ENCODE measurements at regions not wholly inside any gene's neighbourhood (a gene's known extent, or its start where the extent isn't known, plus 50 kb on each side); places are given as distances from the start of the nearest gene placed in this dataset.
"Not testable (repeated sequence)": the region's sequence is repeated elsewhere in the genome, so short reads cannot be mapped to it uniquely, and the experiment has no call there.

DNA sequence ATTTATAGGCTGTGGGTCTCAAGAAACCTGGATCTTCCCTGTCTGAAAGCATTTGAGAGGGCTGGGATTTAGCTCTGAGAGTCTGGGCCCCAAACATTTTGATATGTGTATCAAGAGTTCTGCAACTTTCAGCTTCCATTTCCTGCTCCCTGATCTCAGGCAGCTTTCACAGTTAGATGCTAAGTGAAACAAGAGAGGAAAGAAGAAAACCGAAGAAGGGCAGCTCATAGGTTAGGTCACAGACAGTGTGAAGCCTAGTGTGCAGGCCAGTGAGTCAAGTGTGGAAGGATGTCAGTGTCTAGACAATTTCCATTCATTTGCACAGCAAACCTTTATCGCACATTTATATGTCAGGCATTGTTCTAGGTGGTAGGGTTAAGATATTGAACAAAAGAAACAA, 173.6 kb upstream of the PROK2 start:
- no peak for DNase-seq (ENCODE audit: low read depth in 3 of 3, low spot score in 1 of 3)

DNA sequence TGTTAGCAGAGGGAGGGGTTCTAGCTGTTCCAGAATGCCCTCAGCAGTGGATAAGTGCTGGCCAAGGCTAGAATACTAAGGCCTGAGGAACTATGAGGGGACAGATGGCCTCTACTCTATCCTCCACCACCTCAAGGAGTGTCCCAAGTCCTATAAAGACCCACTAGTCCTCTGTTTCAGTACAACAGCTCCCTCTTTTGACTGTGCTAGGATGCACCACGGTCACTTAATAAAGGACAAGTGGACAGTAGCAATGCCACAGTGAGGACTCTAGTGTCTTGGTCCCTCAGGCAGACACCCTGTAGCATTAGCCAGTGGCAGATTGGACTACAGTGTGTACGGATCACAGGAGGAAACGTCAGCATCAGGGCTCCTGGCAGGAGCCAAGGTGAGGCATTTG, 171.8 kb upstream of the PROK2 start:
- DNase-seq (ENCODE audit: low read depth in 3 of 3, low spot score in 1 of 3): no peak

DNA sequence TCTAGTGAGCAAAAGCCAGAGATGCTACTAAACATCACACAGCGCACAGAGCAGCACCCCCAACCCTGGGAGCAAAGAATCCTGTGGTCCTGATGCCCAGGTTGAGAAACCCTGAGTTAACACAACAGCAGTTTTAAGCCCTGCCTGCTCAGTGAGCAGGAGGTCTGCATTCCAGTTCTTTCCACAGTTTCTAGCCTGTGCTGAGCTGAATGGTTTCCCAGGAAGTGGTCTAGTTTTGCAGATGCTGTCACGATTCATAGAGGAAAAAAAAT, 171.1 kb upstream of the PROK2 start:
- no peak for DNase-seq (ENCODE audit: low read depth in 3 of 3, low spot score in 1 of 3)

DNA sequence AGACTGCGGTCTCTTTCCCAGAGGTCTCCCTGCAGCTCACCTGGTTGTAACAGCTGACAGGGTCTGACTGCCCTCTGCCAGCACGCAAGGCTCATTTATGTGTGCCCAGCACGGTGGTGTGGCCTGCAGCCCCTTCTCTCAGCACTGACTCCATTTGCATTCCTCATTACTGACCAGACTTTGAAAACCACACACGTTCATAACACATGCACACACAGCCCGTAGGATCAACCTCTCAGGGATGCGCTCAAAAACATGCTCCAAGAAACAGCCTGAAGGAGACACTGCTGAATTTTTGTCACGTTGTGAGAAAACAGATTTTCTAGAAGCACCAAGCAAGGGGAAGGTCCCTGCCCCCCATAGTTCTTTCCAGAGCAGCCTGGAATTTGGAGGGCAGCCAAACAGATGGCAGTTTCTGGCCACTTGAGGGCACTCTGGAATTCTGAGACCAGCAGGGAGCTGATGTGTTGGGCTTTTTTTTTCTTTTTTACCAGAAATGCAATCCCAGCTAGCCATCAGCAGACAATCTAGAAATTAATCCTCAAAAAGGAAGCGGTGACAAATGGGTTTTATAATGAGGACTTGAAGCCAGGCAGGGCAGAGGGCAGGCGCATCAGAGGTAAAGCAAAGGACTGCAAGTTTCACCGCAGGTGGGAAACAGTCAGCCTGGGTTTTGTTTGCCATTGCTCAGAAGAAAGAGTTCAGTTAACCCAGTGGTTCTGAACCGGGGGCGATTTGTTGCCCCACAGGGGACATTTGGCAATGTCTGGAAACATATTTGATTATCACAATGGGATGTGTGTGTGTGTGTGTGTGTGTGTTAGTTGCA, 170.5 kb upstream of the PROK2 start:
- DNase-seq (ENCODE audit: low read depth in 3 of 3, low spot score in 1 of 3): no peak

DNA sequence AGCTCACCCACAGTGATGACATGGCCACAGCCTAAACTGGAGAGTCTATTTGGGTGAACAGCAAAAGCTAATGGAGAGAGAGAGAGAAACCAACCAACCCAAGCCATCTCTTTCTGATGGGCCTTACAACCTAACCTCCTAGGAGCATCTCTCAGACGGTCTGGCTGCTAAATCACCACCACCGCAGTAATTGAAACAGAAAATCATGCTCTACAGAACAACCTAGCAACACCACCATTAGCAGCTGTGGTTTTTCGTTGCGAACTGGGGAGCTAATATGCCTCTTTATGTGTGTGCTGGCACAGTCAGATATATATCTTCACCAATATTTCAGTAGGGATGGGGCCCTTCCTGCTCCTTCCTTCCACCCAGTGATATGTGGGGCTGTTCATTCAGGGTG, 166.9 kb upstream of the PROK2 start:
- no peak for DNase-seq (ENCODE audit: low read depth in 3 of 3, low spot score in 1 of 3)

DNA sequence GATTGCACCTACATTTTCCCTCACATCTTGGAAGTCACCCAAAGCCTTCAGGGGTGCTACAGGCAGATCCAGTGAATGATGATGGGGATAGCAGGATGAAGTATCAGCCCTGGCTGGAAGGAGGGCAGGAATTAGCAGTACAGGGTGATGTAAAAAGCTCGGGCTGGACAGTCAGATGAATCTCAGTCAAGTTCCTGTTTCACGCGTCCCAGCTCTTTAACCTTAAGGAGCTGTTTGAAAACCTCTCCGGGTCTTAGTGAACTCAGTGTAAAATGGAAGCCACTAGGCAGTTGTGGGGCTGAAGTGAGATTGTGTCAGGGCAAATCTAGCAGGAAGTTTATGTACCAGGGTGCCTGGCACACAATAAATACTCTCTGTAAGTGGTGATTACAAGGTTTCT, 166.4 kb upstream of the PROK2 start:
- no peak for DNase-seq (ENCODE audit: low read depth in 3 of 3, low spot score in 1 of 3)

DNA sequence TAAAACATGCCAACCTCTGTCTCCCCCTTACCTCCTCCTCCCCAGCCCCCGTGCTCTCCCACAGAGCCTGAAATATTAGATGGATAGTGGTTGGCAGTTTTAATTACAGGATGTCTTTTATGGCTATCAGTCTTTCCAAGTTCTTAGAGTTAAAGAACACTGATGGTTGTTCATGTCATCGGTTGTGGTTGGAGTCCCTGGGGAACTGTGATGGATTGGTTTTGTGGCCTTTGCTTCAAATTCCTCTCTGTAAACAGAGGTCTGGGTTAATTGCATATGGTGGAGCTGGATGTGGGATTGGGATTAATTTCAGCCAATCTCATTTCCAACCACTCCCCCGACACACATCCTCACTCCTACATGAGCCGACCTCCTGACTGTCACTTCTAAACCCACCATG, 164.5 kb upstream of the PROK2 start:
- DNase-seq (ENCODE audit: low read depth in 3 of 3, low spot score in 1 of 3): no peak

DNA sequence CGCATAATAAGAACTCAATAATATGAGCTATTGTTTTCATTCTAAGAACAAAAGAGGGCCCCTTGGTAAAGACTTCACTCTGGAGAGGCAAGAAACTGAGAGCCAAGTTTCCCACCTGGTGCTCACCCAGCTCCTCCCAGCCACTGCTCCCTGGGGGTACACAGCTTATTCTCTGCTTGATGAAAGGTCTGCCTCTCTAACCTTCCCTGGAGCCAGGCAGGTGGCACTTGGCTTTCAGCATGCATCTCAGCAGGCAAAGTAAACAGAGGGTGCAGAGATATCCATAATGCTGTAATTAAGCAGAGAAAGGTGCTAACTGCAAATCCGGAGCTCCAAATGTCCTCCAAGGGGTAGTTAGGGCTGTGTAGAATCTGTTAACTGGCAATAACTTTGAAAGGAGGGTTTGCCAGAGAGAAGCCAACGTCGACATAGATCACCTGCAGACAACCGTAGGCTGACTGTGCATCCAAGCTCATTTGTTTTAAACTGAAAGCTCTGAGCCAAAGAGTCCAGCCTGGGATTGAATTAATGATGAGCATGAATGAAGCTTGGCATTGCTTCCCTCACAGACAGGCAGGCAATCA, 159.6 kb upstream of the PROK2 start:
- no peak for DNase-seq (ENCODE audit: low read depth in 3 of 3, low spot score in 1 of 3)

DNA sequence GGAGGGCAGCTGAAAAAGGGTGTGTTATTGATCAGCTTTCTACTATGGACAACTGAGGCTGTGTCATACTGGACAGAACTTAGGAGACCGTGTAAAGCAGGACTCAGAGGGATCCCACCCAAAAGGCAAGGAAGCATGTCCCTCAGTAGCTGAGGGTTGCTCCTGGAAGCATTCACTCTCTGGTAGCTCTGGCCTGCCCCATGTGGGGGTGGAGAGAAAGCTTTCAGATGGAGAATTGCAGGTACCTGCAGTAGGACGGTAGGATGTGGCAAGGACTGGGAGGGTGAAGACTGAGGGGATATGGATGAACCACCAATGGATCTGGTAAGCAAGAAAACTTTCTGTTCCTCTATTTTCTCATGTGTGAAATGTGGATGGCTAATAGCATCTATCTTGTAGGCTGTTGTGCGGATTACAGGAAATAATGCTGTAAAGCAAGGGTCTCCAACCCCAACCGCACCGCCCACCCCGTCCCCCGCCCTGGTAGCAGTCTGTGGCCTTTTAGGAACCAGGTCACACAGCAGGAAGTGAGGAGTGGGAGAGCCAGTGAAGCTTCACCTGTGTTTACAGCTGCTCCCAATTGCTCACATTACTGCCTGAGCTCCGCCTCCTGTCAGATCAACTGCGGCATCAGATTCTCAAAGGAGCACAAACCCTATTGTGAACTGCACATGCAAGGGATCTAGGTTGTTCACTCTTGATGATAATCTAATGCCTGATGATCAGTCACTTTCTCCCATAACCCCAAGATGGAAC, 157.7 kb upstream of the PROK2 start:
- DNase-seq (ENCODE audit: low read depth in 3 of 3, low spot score in 1 of 3): no peak

DNA sequence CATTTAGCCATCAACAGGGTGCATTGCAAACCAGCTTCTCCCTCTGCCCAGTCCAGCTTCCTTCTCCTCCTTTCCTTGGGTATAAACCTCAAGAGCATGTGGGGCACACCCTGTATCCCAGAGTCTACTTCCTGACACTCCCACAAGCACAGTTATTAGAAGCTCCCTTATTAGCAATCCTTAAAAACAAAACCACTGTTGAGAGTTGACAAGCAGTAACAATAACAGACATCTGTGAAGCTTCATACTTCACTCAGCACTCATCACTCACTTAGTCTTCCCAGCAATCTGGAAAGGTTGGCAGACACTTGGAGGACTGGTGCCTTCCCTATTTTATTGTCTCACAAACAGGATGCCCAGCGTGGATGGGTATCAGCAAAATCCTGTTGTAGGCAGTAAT, 155.5 kb upstream of the PROK2 start:
- no peak for DNase-seq (ENCODE audit: low read depth in 3 of 3, low spot score in 1 of 3)

DNA sequence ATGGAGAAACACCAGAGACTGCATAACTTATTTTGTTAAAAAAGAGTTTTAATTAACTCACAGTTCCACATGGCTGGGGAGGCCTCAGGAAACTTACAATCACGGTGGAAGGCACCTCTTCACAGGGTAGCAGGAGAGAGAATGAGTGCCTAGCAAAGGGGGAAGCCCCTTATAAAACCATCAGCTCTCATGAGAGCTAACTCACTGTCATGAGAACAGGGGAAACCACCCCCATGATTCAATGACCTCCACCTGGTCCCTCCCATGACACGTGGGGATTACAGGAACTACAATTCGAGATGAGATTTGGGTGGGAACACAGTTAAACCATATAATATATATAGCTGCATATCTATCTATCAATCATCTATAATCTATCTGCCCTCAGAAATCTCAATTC, 153.1 kb upstream of the PROK2 start:
- DNase-seq (ENCODE audit: low read depth in 3 of 3, low spot score in 1 of 3): not testable (repeated sequence)

DNA sequence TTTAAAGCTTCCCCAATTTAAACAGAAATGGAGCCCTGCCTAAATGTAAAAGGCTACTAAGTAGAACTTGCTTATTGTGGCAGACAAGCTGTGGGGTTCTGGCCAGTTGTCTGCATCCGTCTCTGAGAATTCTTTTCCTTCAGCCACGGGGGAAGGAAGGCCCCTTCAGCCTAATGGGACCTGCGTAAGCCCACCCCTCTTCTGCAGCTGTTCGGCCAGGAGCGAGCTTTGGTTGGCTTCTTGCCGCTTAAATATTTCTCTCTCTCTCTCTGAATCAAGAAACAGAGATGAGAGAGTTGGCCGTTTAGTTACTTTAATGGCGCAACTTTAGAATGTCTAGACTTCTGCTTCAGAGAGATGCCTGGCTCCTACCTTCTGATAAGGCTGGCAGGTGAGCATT, 151.7 kb upstream of the PROK2 start:
- no peak for DNase-seq (ENCODE audit: low read depth in 3 of 3, low spot score in 1 of 3)

DNA sequence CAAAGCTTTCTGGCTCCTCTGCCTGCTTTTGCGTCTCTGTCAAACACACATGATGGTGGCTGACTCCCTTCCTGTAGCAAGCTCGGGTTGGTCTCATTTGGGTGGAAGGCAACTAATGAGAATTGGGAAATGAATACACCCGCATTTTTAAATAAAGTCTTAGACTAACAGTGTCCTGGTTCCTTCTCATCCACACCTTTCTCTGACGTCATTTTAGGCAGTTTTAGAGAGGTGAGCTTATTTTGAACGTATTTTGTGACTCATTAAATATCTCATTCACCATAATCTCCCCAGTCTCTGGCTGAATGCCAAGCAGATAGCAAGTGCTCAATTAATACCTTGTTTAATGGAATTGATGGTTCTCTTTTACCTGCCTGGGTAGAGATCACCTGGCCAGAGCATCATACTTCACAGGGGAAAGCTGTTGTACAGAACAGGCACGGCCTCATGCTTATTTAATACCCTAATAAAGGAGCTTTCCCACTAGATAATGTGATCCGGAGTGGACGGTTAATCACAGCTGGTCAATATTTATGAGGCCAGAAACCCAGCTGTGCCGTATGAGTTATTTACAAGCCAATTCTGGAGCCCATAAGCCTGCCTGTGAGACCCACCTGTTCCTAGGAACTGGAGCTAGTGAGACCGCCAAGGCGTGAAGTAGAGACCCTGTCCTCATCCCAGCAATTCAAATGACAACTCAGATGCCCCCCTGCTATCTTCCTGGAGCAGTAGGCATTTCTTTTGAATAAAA, 149.7 kb upstream of the PROK2 start:
- DNase-seq (ENCODE audit: low read depth in 3 of 3, low spot score in 1 of 3): no peak

DNA sequence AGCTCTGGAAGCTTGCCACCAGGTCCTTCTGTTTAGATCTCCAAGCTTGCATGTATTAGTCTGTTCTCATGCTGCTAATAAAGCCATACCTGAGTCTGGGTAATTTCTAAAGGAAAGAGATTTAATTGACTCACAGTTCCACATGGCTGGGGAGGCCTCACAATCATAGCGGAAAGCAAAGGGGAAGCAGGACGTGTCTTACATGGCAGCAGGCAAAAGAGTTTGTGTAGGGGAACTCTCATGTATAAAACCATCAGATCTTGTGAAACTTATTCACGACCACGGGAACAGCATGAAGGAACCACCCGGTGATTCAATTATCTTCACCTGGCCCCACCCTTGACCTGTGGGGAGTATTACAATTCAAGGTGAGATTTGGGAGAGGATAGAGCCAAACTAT, 147.0 kb upstream of the PROK2 start:
- no peak for DNase-seq (ENCODE audit: low read depth in 3 of 3, low spot score in 1 of 3)

DNA sequence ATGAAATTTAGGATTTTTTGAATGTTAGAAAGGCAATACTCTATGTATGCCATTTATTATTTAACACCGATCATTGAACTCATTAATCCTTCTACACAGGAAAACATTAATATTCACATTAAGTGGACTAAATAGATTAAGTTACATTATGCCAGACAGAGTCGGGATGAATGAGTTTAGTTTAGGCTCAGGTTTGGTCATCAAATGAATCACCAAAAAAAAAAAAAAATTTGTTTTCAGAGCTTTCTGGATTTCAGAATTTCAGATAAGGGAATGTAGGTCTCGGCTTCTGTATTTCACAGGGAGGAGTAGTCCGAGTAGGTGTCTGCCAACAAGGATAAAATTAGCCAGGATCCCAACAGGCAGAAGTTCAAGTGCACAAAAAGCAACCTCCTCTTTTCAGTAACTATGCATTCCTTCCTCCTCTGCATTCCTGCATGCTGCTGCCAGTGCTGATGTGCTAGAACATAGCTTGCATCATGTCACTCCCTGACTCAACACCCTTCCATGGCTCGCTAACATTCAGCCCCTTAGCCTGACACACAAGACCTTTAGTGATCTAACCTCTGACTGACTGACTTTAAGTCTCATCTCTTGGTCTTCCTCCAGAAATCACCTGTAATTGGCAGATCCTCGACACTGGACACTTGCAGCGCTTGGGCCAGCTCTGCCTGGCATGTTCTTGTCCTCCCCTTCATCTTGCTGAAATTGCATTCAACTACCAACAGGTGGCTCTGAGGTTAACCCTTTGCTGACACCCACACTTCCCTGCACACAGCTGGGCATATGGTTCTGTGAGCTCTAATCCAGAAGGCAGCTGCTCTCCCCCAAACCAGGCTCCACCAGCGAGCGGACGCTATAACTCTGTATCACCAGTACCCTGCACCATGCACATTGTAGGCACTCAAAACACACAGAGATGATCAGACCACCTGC, 145.4 kb upstream of the PROK2 start:
- DNase-seq (ENCODE audit: low read depth in 3 of 3, low spot score in 1 of 3): no peak

DNA sequence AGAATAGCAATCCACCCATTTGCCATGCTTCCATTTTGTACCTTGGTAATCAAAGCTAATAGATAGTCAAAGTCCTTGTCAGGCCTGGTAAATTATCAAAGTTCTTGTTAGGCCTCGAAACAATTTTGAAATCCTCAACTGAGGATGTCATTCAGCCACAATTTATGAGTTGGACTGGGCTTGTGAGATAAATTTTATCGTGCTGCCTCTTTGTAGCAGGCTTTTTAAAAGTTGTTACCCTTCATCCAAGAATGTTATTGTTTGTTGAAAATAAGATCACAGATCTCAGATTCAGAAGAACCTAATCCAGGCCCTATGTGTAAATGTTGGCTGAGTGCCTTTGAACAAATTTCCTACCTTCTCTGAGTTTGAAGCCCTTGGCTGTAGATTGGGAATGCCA, 143.3 kb upstream of the PROK2 start:
- DNase-seq (ENCODE audit: low read depth in 3 of 3, low spot score in 1 of 3): no peak

DNA sequence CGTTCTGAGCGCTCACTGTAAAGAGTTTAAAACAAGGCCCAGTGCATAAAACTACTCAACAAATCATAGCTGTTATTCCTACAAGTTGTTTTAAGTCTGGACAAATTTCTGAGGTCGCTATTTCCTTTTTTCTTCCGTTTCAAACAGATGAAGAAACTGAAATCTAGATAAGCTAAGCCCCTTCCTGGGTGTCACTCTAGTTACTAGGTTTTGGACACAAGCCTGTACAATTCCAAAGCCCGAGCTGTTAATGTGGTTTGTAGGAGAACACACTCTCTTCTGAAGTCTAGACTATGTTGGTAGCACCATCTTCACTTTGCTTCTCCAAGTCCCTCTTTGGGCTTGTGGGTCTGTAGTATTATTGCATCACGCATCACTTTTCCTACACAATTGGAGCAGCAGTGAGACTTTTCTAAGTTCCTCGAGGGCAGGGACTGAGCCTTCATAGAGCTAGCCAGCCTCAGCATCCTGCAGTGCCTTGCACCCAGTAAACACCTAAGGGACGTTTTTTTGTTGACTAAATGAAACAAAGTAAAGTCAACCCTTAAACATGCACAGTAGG, 142.6 kb upstream of the PROK2 start:
- no peak for DNase-seq (ENCODE audit: low read depth in 3 of 3, low spot score in 1 of 3)

DNA sequence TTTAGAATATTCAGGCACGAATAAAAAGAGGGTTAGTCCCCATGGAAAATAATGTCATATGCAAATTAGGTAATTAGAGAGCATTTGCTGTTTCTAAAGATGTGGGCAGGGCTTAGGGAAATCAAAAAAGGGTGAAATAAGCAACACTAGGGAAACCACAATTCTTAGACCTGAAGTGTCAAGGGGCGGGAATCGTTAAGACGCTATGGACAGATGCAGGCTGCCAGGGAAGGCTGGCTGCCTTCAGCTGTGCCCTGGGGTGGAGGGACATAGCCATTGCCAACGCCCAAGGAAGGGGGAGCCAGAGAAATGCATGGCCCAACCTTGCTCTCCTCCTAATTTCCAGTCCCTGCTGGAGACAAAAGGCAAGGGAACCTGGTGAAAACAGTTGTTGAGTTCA, 141.7 kb upstream of the PROK2 start:
- no peak for DNase-seq (ENCODE audit: low read depth in 3 of 3, low spot score in 1 of 3)

DNA sequence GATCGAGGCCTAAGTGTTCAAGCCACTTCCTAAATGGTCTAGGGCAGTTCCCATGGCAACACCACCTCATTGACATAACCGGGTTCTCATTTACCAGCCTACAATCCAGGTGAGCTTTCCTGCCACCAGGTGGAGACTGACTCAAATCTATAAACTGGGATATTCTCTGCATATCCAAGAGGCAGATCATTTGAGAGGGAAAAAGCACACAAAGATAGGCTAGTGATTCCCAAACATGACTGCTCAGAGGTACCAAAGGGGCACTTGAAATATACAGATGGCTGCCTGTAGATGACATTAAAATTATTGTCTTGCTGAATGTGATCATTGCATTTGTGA, 141.3 kb upstream of the PROK2 start:
- no peak for DNase-seq (ENCODE audit: low read depth in 3 of 3, low spot score in 1 of 3)

DNA sequence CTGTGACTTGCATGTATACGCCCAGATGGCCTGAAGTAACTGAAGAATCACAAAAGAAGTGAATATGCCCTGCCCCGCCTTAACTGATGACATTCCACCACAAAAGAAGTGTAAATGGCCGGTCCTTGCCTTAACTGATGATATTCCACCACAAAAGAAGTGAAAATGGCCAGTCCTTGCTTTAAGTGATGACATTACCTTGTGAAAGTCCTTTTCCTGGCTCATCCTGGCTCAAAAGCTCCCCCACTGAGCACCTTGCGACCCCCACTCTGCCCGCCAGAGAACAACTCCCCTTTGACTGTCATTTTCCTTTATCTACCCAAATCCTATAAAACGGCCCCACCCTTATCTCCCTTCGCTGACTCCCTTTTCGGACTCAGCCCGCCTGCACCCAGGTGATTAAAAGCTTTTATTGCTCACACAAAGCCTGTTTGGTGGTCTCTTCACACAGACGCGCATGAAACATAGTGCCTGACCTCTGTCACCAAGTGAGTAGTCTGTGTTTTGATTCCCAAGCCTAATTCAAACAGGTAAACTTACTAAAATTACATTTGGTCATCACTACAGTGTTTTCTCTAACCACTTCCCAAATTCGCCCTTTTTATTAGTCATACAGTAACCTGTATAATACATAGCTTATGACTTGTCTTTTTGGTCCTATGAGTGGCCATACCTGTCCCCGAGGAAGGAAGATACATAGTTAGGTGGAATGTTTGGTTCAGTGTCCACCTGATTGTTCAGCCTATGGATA, 140.7 kb upstream of the PROK2 start:
- not testable (repeated sequence) for DNase-seq (ENCODE audit: low read depth in 3 of 3, low spot score in 1 of 3)

Measured in stimulated activated CD4-positive, alpha-beta T cell treated with anti-CD3 and anti-CD28 coated beads, TNF-alpha, amount 100 ng/mL, for 1 hour (primary cell).